ENCODE measurements at regions not wholly inside any gene's neighbourhood (a gene's known extent, or its start where the extent isn't known, plus 50 kb on each side); places are given as distances from the start of the nearest gene placed in this dataset.

- TF ChIP-seq CTCF (IDR thresholded peaks at IDR 0.05) (no peak), EZH2 (IDR thresholded peaks at IDR 0.05; ENCODE audit: borderline replicate concordance, insufficient read depth, low read depth, low read length, poor library complexity, severe bottlenecking) (no peak)
Observed at GRCh38 chr13:78398743-78399410, 204.5 kb downstream of the POU4F1 start.

Data from B cell (primary cell).